HG03095 (cell line): ENCODE measurements at regions not wholly inside any gene's neighbourhood (a gene's known extent, or its start where the extent isn't known, plus 50 kb on each side); places are given as distances from the start of the nearest gene placed in this dataset.
"Not testable (repeated sequence)": the region's sequence is repeated elsewhere in the genome, so short reads cannot be mapped to it uniquely, and the experiment has no call there.

ENCODE experiments used
- ATAC-seq: cut with Tn5 transposase; IDR thresholded peaks from one replicate; pipeline ENCODE4 v1.9.1; 2021; ENCODE audit warnings: moderate library complexity; ENCODE audit not compliant: unreplicated experiment

DNA sequence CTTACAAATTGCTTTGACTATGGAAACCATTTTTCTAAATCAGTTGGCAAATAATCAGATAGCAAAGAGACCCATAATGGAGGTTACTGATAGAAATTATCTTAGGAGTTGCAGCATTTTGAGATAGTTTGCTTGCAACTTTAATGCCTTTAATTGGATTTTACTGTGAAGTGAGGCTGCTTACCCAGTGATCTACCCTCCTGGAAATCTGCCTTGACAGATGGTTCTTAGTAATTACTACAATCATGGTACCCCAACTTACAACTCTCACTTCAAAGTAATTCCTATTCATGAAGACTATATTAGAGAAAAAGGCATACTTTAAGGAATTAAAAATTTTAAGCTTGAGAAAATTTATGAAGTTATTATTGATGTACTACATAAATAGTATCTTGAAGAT is 1288.6 kb upstream of the CDH2 start:
- no peak for ATAC-seq

DNA sequence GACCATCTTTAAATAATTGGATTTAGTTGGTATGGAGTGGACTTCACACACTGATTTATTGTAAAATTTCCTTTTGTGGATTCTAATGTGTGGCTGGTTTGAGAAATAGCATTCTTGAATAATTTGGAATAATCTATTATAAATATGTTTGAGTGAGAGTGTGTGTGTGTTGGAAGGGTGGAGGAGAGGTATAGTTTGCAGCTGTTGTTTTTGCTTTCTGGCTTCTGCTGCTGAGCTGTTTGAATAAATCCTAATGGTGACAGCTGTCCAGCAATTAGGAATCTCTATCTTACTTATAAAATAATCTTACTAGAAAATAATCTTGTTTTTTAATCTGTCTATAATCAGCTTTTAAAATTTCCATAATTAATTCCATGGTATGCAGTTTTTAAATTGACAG is 1283.0 kb upstream of the CDH2 start:
- no peak for ATAC-seq

DNA sequence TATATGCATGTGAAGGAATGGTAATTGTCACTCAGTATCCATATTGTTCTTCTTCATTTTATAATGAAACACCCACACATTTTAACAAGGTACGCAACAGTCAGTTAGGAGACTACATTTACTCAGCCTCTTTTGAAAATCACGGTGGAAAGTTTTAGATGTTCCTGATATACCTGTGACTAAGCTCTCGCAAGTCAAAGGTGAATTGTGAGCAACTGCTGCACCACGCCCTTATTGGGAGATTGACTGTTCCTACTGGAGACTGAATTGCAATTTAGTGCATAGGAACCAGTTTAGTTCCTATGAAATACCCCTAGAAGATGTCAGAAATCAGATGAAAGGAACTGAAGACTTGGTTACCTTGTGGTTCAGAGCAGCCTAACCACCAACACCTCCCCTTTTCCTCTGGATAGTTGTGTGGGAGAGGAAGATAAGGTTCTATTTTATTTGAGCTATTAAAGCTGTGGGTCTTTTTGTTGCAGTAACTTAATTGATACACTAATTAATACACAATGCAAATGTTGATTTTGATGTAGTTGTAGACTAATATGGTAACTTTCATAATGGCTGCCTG is 1280.5 kb upstream of the CDH2 start:
- no peak for ATAC-seq

DNA sequence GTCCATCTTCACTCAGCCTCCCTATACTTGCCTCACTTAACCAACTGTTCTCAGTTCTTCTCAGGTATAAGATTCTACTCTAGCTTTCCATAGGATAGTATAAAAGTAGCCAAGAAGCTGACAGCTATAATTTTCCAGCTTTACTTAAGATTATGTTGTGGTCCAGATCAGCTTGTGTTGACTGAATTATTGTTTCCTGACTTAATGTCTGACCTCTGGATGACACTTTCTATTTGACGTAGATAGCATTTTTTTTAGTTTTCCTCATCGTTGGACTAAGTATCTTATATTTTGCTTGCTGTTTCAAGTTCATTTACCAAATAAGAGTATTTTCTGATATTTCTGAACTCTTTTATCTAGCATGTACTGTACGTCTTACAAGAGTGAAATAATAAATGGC is 1272.5 kb upstream of the CDH2 start:
- no peak for ATAC-seq

DNA sequence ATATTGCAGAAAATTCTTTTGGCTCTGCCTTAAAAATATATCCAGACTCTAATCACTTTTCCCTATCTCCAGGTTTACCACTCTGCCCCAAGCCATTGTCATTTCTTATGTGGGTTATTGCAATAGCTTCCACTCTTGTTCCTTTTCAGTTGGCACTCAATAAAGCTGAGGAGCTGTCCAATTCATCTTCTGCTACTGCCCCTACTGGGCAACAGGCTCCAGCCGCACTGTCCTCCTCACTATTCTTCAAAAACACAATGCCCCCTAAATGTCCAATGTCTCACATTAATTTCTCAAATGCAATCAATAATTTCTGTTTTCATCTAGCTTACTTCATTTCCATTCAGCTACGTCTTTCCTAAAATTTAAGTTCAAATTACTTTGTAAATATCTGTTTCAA is 1262.5 kb upstream of the CDH2 start:
- no peak for ATAC-seq

DNA sequence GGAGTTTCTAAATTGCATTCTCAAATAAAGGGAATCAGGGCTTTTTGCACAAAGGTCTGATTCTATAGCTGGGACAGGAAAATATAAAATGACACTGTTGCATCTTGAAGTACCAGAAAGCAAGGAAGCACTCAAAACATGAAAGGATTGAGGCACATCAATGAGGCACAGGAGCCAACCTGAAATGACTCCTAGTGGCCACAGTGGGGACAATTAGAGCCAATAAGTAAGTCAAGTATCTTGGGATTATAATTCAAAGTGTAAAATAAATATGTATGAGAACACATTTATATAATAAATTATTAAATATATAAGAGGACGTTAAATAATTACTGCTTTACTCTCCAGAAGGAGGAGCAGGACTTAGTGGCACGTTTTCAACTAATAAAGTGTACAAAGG is 1259.5 kb upstream of the CDH2 start:
- ATAC-seq, result no peak

DNA sequence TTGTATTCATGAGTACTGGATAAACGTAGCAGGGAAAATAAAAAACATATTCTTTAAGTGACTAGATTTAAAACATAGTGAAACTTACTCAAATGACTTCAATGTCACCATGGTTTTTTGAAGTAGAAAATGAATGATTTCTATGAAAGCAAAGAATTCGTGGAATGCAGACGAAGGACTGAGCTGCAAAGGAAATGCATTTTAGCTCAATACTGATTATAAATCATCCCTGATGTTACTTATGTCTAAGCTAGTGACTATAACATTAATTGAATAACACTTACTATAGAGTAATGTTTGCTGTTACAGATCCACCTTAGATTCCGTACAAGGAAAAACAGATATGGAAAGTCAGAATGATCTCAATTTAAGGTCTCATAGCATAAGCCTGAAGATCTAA is 1257.7 kb upstream of the CDH2 start:
- ATAC-seq, result no peak

DNA sequence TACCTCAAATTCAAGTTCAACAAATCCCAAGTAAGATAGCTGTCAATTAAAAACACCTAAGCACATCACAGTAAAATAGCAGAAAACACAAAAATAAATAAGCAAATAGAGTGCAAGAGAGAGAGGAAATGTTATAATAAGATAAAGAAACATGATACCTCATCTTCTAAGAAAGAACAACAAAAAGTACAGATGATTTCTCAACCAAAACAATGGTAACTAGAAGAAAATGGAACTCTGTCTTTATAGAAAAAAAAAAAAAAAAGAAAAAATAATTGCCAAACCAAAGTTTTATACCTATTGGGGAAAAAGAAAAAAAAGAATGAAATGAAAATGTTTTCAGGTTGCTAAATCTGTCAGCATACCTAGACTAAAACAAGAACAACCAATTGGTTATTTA is 1253.5 kb upstream of the CDH2 start:
- no peak for ATAC-seq

DNA sequence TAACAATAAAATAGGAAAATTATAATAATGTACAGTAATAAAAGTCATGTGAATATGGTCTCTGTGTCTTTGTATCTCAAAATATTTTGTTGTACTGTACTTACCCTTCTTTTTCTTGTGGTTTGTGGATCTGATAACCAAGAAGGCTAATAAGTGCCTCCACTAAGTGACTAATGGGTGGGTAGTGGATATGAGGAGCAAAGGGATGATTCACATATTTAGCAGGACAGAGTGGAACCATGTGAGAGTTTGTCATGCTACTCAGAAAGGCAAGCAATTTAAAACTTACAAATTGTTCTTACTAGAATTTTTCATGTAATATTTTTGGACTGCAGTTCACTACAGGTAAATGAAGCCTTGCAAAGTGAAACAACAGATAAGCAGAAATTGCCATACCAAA is 1241.2 kb upstream of the CDH2 start:
- ATAC-seq, result no peak

DNA sequence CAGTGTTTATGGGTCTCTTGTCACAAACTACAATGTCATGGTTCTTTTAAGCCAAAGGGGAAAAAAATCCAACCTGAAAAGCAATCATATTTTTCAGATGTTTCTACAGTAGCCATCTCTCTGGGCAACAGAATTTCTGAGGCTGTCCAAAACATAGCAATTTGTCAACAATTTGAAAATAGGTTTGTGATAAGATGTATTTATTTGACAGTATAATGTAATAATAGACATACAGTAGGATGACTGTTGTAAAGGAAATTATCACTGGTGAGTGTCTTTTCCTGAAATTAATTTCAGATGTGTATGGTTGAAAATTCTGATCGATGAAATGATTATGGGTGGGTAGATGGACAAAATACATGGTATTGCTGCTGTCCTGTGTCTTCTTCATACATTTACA is 1230.1 kb upstream of the CDH2 start:
- no peak for ATAC-seq

DNA sequence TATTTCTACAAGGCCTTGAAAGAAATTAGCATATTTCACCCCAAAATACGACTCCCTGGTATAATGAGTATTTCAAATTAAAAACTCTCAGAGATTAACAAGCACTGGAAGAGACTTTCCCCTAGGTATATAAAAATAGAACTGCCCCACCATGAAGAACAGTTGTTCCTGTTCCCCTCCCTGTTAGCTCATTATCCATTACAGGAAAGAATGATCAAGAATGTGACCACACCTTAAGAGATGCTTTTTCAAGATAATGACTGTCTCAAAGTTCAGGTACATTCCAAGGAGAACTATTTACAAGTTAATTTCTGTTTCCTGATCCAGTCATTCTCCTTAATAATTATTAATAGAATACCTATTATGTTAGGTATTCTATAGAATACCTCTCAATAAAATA is 1220.6 kb upstream of the CDH2 start:
- no peak for ATAC-seq

DNA sequence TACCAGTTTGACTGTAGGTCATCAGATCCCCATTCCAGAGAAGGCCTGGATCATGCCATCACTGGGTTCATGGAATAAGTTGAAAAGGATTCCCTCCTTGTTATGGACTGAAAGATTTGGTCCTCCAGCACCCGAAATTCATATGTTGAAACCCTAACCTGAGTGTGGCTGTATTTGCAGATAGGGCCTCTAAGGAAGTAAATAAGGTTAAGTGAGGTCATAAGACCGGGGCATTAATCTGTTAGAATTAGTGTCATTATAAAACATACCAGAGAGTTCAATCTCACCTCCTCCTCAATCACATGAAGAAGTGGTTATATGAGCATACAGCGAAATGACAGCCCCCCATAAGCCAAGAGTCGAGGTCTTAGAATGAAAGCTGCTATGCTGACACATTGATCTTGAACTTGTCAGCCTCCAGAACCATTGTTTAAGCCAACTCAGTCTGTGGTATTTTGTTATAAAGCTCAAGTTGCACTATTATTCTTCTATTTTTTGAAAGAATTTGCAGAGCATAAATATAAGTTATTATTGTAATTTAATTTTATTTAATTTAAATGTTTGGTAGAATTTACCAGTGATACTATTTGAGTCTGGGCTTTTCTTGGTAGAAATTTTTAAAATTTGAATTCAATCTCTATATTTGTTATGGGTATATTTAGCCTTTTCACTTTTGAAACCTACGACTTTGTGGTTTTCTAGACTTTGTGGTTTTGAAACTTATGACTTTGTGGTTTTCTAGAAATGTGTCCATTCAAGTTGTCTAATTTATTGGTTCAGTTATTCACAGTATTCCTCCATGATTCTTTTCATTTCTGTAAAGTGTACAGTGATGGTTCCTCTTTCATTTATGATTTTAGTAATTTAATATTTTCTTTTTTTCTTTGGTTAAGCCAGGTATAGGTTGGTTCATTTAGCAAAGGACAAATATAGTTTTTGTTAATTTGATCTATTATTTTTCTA is 1206.7 kb upstream of the CDH2 start:
- no peak for ATAC-seq

DNA sequence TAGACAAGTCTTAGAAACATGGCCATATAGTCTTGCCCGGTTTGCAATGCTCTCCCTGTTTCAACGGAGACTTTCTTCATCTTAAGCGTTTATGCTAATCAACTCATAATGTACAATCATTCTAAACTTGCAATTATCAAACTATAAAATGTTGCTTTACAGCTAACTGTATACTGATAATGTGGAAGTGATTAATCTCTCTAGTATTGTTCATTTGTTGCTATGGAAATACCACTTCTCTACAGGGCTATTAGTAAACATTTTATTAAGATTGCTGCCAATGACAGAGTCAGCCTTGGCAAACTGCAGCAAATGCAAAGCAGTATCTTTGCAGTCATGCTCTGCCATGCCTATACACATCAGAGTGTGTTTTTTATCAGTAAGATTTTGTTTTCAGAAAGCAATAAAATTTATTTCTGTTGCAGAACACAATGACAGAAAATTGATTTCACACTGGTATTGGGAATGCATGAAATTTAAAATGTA is 1201.8 kb upstream of the CDH2 start:
- ATAC-seq, result no peak

DNA sequence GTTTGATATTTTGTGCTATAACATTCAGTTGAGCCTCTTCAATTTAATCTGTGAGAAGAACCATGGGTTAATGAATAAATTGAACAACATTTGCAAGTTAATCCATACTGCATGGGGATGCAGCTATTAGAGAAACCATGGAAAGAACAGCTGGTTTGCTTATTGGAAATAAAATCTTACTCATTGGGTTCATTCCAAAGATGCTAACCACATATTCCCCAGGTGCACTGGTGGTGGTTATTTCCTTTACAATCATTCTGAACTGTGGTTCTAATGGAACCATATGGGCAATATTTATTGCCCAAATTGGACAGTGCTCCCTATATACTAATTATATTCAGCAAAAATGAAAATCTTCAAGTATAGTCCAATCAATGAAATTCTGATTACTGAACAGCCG is 1200.4 kb upstream of the CDH2 start:
- no peak for ATAC-seq

DNA sequence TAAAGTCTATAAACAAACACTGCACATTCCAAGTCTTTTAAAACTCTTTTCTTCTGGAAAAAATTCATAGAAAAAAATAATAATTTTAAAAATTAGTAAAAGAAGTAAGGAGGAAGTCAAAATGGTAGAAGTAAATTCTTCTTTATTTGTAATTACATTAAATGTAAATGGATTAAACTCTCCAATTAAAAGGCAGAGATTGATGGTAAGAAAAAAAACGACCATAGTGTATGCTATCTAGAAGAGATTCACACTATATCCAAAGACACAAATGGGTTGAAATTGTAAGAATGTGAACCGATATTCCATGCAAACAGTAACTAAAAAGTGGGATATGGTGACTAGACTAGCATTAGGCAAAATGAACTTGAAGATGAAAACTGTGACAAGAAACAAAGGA is 1196.1 kb upstream of the CDH2 start:
- ATAC-seq, result no peak

DNA sequence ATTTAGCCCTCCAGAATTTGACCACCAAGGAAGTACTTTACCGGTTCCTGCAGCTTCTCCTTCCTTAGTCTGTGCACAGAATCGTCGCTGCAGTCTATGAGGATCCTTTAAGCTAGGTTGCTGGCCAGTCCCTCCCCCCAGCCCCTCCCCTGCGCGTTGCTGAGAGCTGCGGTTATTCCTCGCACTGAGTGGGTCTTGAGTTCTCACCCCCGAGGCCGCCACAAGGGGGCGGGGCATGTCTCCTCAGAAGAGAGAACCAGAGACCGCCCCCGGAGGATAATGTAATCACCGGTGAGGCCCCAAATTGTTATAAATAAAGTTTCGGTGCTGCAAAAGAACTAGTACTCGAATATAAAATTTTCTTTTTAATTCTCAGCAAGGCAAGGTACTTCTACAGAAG is 1184.9 kb upstream of the CDH2 start:
- ATAC-seq, result no peak

DNA sequence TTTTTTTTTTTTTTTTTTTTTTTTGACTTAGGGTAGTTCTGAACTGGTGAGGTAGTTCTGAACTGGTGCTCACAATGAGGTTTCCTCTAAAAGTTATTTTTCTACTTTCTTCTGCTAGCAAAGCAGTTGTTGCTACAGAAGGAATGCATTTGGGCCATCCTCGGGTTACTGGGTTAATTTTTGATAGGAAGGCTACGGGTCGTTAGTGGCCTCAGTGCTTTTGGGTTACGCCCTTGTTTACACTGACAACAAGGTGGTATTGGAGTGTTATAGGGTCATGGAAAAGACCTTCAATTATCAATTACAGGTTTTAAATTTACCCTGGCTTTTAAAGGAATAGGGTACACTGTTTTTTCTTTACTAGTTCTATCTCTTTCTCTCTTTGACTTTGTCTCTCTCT is 1183.7 kb upstream of the CDH2 start:
- ATAC-seq, result not testable (repeated sequence)

DNA sequence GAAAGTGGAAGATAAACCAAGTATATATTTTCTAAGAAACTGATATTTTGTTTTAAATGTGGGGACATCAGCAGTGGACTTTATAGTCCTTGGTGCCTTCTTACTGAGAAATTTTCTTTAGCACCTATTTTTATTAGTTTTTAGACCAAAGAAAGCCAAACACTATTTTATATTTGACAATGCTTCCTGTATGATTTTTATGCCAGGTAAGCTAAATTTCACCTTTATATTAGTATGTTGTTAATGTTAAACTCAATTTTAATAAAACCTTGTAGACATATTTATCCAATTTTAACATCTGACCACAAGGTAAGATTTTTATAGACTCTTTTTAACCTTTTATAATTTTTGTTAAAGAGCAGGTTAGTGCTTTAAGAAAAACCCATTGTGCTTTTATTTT is 1182.3 kb upstream of the CDH2 start:
- ATAC-seq, result not testable (repeated sequence)

DNA sequence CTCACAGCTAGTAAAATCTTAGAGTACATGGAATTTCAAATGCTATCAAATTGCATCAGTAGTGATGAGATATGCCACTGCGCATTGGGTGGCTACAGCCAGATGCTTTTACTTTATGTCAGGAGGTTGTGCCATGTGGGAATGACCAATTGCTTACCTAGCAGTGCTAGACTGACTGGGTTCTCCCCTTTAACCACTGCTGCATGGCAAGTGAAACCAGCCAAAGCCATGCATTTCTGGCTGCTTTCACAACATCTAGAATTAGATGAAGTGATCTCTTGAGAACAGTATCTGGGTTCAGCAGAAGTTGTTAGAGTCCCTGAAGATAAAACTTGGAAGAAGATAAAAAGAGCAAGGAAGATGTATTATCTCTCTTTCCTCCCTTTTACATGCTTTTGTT is 1174.2 kb upstream of the CDH2 start:
- ATAC-seq, result no peak

DNA sequence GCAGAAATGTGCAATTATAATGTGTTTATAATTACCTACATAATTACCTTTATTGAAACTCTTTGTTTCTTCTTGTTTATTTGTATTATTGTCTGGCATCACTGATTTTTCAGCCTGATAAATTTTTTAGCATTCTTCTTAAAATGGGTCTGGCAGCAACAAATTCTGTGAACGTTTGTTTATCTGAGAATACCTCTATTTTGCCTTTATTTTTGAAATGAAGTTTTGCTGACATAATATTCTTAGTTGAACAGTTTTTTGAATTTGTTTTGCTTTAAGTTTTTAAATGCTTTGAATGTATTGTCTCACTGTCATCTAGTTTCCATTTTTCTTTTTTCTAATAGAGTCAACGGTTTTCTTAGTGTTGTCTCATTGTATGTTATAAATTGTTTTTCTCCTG is 1152.0 kb upstream of the CDH2 start:
- no peak for ATAC-seq

DNA sequence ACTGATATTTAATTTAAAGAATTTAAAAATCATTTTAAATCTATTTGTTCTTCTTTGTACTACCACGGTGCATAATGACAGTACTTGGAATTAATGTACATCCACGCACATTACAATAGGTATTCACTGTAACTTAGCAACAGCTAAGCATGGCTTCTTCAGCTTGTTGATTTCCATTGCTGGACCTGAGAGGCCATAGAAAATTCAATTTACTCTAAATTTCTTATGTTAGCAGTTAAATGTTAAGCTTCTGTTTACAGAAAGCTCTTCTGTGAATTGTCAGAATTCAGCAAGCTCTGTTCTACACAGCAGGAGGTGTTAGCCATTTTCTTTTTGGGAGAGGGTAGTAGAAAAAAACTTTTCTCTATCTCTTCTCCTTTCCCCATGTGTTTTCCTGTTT is 1149.3 kb upstream of the CDH2 start:
- ATAC-seq, result no peak

DNA sequence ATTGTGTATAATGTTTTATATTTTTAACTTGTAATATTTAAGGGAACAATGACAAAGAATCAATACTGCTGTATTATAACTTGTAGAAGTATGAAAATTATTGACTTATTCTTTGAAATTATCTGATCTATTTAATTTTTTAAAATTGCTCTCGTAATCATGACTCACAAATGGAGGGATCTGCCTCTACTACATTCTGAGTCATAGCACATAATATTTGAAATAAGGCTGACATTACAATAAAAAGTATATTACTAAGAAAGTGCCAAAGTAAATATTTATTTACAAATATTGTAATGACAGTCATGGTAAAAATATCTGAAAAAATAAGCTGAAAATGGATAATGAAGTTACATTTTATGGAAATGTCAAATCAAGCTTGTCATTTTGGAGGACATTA is 1144.6 kb upstream of the CDH2 start:
- ATAC-seq, result no peak

DNA sequence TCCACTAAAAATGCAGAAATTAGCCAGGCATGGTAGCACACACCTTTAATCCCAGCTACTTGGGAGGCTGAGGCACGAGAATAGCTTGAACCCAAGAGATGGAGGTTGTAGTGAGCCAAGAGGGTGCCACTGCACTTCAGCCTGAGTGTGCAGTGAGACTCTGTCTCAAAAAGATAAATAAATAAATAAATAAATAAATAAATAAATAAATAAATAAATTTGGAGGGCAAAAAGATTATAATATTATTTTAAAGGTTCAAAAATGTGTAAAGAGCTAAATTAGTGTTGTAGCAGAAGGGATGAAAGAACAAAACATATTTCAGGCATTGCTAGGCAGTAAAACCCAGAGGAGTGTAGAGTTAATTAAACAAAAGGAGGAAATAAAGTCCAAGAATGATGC is 1136.4 kb upstream of the CDH2 start:
- ATAC-seq, result no peak
